ENCODE measurements at regions not wholly inside any gene's neighbourhood (a gene's known extent, or its start where the extent isn't known, plus 50 kb on each side); places are given as distances from the start of the nearest gene placed in this dataset.

DNA sequence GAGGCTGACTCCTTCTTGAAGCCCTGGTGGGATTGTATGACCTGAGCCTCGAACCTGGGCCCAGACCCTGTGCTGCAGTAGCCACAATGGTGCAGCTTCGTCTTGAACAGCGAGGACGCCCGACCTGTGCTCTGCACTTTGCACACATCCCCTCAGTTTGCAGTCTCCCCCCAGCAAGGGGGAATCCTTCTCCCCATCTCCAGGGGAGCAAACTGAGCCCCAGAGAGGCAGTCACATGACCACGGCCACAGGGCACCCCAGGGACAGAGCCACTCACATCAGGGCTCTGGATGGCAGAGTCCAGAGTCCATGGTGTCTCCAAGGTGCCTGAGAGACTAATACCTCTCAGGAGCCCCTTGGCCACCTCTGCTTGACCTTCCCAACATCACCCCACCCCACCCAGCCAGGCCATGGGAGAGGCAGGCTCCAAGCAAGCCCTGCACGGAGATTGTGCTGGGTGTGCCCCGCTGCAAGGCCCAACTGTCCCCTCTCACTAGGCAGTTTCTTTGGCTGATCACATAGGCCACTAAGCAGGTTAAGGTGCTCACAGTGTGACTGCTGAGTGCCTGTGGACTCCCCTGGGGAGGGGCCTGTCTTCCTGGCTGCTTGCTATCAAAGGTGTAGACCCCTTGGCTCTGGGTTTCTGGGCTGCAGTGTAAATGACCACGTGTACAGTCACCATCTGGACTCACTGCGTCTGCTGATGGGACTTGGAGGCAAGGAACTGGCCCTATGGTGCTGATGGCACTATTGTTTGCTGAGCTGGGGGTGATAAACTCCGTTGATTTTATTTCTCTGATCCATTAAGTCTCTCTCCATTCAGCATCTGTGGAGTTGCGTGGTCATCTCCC, 398.1 kb downstream of the MATN1 start:
- dilution Hi-C loops (cut with MboI; ENCODE audit: extremely low pct_ligation_motif_present, low sequenced_read_pairs), result no loop called here
- Histone ChIP-seq H3K4me2 (ENCODE audit: control insufficient read depth, extremely low read depth, insufficient read depth, low read depth, low read length) (no peak overlapping the region), H3K4me1 (ENCODE audit: control insufficient read depth, extremely low read depth, insufficient read depth, low read length) (no peaks in the 10 kb centered on the region), H3K36me3 (ENCODE audit: control insufficient read depth in 2 of 2, extremely low read depth in 1 of 2, insufficient read depth in 2 of 2, low read length in 2 of 2) (no peaks in the 10 kb centered on the region), H3K27me3 (ENCODE audit: control insufficient read depth, extremely low read depth, insufficient read depth, low read length) (no peaks in the 10 kb centered on the region), H3K9ac (ENCODE audit: control insufficient read depth, extremely low read depth, insufficient read depth, low read length) (no peak overlapping the region), H4K20me1 (ENCODE audit: control insufficient read depth, extremely low read depth, insufficient read depth, low read length) (no peaks in the 10 kb centered on the region), H2AFZ (ENCODE audit: control insufficient read depth, low read length) (no peak overlapping the region), H3K9me1 (ENCODE audit: control insufficient read depth, extremely low read depth, insufficient read depth, low read length) (no peaks in the 10 kb centered on the region), H3K4me3 (ENCODE audit: control insufficient read depth in 2 of 3, extremely low read depth in 1 of 3, insufficient read depth in 2 of 3, low read depth in 1 of 3, low read length in 3 of 3) (no peak overlapping the region), H3K79me2 (ENCODE audit: control insufficient read depth, insufficient read depth, low read length) (no peaks in the 10 kb centered on the region), H3K9me3 (ENCODE audit: control insufficient read depth, low read depth, low read length) (no peaks in the 10 kb centered on the region), H3K27ac (ENCODE audit: control insufficient read depth, insufficient read depth, low read length) (no peak overlapping the region)
- DNase-seq (ENCODE audit: low read depth, low spot score) (no peak), FAIRE-seq (no peak)
- TF ChIP-seq, protein P1, sequence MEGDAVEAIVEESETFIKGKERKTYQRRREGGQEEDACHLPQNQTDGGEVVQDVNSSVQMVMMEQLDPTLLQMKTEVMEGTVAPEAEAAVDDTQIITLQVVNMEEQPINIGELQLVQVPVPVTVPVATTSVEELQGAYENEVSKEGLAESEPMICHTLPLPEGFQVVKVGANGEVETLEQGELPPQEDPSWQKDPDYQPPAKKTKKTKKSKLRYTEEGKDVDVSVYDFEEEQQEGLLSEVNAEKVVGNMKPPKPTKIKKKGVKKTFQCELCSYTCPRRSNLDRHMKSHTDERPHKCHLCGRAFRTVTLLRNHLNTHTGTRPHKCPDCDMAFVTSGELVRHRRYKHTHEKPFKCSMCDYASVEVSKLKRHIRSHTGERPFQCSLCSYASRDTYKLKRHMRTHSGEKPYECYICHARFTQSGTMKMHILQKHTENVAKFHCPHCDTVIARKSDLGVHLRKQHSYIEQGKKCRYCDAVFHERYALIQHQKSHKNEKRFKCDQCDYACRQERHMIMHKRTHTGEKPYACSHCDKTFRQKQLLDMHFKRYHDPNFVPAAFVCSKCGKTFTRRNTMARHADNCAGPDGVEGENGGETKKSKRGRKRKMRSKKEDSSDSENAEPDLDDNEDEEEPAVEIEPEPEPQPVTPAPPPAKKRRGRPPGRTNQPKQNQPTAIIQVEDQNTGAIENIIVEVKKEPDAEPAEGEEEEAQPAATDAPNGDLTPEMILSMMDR (optimal IDR thresholded peaks at IDR 0.05 in 1 of 3, IDR thresholded peaks at IDR 0.05 in 1 of 3, conservative IDR thresholded peaks at IDR 0.05 in 1 of 3; ENCODE audit: extremely low read depth in 1 of 3, insufficient read depth in 2 of 3, low read length in 3 of 3), result no peak

DNA sequence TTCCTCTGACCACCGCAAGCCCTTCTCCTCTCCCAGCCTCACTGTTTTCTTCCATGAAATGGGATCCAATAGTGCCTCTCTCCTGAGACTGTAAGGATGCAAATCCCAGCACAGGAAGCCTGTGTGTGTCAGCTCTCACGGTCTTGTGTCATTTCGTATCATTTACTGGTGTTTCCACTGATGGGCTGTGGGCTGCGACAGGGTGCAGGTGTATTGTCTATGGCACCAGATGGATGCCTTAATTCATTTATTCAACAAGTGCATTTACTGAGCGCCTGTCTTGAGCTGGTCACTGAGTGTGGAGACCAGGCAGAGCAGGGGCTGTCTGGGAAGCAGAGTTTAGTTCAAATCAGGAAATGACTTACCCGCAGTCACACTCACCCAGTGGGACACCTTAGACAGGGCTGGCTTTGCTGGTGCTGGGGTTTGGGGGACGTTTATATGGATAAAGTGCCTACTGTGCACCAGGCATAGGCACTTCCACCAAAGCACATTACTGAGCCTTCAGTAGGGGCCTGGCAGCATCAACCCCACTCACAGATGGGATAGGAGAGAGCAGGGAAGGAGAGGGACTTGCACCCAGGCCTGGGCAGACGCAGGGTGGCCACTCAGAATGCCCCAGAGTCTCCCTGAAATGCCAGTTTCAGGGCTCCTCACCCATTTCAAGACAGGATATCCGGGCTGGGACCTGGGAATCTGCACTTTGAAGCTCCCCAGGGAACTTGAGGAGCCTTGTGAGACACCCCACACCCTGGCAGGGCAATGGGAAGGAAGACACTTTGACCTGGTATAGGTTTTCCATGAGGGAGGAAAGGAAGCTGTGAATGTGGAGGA, 398.9 kb downstream of the MATN1 start:
- no peaks in the 10 kb centered on the region for H3K79me2 ChIP-seq (ENCODE audit: control insufficient read depth, insufficient read depth, low read length)
- H3K36me3 ChIP-seq (ENCODE audit: control insufficient read depth in 2 of 2, extremely low read depth in 1 of 2, insufficient read depth in 2 of 2, low read length in 2 of 2), result no peaks in the 10 kb centered on the region
- no peak for DNase-seq (ENCODE audit: low read depth, low spot score)
- TF ChIP-seq EZH2 (IDR thresholded peaks at IDR 0.05; ENCODE audit: low read length), result no peak
- TF ChIP-seq, protein P1 (optimal IDR thresholded peaks at IDR 0.05 in 1 of 3, IDR thresholded peaks at IDR 0.05 in 1 of 3, conservative IDR thresholded peaks at IDR 0.05 in 1 of 3; ENCODE audit: extremely low read depth in 1 of 3, insufficient read depth in 2 of 3, low read length in 3 of 3), result no peak
- H3K4me1 ChIP-seq (ENCODE audit: control insufficient read depth, extremely low read depth, insufficient read depth, low read length), result no peaks in the 10 kb centered on the region
- H3K9me3 ChIP-seq (ENCODE audit: control insufficient read depth, low read depth, low read length), result no peaks in the 10 kb centered on the region
- H3K9me1 ChIP-seq (ENCODE audit: control insufficient read depth, extremely low read depth, insufficient read depth, low read length), result no peaks in the 10 kb centered on the region
- no peak overlapping the region for H3K4me3 ChIP-seq (ENCODE audit: control insufficient read depth in 2 of 3, extremely low read depth in 1 of 3, insufficient read depth in 2 of 3, low read depth in 1 of 3, low read length in 3 of 3)
- no peaks in the 10 kb centered on the region for H4K20me1 ChIP-seq (ENCODE audit: control insufficient read depth, extremely low read depth, insufficient read depth, low read length)
- H3K27me3 ChIP-seq (ENCODE audit: control insufficient read depth, extremely low read depth, insufficient read depth, low read length), result no peaks in the 10 kb centered on the region
- H3K4me2 ChIP-seq (ENCODE audit: control insufficient read depth, extremely low read depth, insufficient read depth, low read depth, low read length), result no peak overlapping the region
- no peak for FAIRE-seq
- no peak overlapping the region for H3K27ac ChIP-seq (ENCODE audit: control insufficient read depth, insufficient read depth, low read length)
- dilution Hi-C loops (cut with MboI; ENCODE audit: extremely low pct_ligation_motif_present, low sequenced_read_pairs), result no loop called here
- no peak overlapping the region for H2AFZ ChIP-seq (ENCODE audit: control insufficient read depth, low read length)
- no peak overlapping the region for H3K9ac ChIP-seq (ENCODE audit: control insufficient read depth, extremely low read depth, insufficient read depth, low read length)

Data from keratinocyte (primary cell).